ENCODE measurements at regions not wholly inside any gene's neighbourhood (a gene's known extent, or its start where the extent isn't known, plus 50 kb on each side); places are given as distances from the start of the nearest gene placed in this dataset.

- no peak for DNase-seq
These were observed 404.5 kb downstream of the YTHDC2 start for GRCh38 chr5:113917997-113918396.

GRCh38 chr5:113922343-113922742 is 408.8 kb downstream of the YTHDC2 start:
- no peak for DNase-seq

GRCh38 chr5:113935453-113935852 is 422.0 kb downstream of the YTHDC2 start:
- no peak for DNase-seq

- DNase-seq = no peak
These were observed 423.8 kb downstream of the YTHDC2 start for GRCh38 chr5:113937301-113937700.

- DNase-seq = no peak
These were observed 421.9 kb upstream of the KCNN2 start for GRCh38 chr5:113939988-113940387.

GRCh38 chr5:113950186-113950585 is 411.7 kb upstream of the KCNN2 start:
- no peak for DNase-seq

GRCh38 chr5:113965225-113965624 is 396.6 kb upstream of the KCNN2 start:
- DNase-seq = no peak

- no peak for DNase-seq
These were observed 392.0 kb upstream of the KCNN2 start for GRCh38 chr5:113969901-113970300.

GRCh38 chr5:113971454-113971853 is 390.4 kb upstream of the KCNN2 start:
- DNase-seq = no peak

- DNase-seq = no peak
These were observed 386.9 kb upstream of the KCNN2 start for GRCh38 chr5:113974976-113975375.

- no peak for DNase-seq
These were observed 376.9 kb upstream of the KCNN2 start for GRCh38 chr5:113984928-113985327.

- no peak for DNase-seq
These were observed 376.4 kb upstream of the KCNN2 start for GRCh38 chr5:113985505-113985904.

- DNase-seq = no peak
These were observed 372.5 kb upstream of the KCNN2 start for GRCh38 chr5:113989278-113989912.

GRCh38 chr5:113989913-113990305 is 372.0 kb upstream of the KCNN2 start:
- DNase-seq = no peak

- DNase-seq = no peak
These were observed 360.8 kb upstream of the KCNN2 start for GRCh38 chr5:114001076-114001475.

GRCh38 chr5:114006582-114006981 is 355.3 kb upstream of the KCNN2 start:
- no peak for DNase-seq

GRCh38 chr5:114007678-114008077 is 354.2 kb upstream of the KCNN2 start:
- no peak for DNase-seq

GRCh38 chr5:114010362-114010761 is 351.5 kb upstream of the KCNN2 start:
- DNase-seq = no peak

GRCh38 chr5:114018186-114018585 is 343.7 kb upstream of the KCNN2 start:
- no peak for DNase-seq

GRCh38 chr5:114038756-114039155 is 323.1 kb upstream of the KCNN2 start:
- DNase-seq = no peak

- no peak for DNase-seq
These were observed 311.8 kb upstream of the KCNN2 start for GRCh38 chr5:114050087-114050486.

- no peak for DNase-seq
These were observed 308.5 kb upstream of the KCNN2 start for GRCh38 chr5:114053372-114053771.

- DNase-seq = no peak
These were observed 307.3 kb upstream of the KCNN2 start for GRCh38 chr5:114054594-114054993.

- DNase-seq = no peak
These were observed 306.3 kb upstream of the KCNN2 start for GRCh38 chr5:114055318-114056184.

- no peak for DNase-seq
These were observed 305.7 kb upstream of the KCNN2 start for GRCh38 chr5:114056185-114056538.
